GM19023 (cell line): ENCODE measurements at regions not wholly inside any gene's neighbourhood (a gene's known extent, or its start where the extent isn't known, plus 50 kb on each side); places are given as distances from the start of the nearest gene placed in this dataset.

Experiments
- ATAC-seq: cut with Tn5 transposase; IDR thresholded peaks from one replicate; pipeline ENCODE4 v1.9.1; 2021; ENCODE audit warnings: mild to moderate bottlenecking, moderate library complexity; ENCODE audit not compliant: unreplicated experiment

DNA sequence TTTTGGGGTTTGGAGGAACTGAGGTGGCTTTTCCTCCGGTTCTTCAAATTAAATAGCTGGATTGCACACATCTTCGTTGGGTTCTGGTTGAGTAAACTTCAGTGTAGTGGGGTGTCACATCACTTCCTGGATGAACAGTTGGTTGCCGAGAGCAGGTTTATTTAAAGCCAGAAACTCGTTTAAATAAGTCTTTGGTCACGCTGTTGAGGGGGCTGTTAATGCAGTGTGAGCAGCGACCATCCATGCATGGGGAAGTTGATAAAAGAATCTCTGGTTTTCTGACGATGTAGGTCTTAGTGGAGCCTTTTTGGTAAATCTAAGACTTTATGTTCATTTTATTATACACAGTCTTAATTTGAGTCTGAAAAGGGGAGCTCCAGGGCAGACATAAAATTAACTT lies 351.2 kb upstream of the ARGLU1 start:
- no peak for ATAC-seq

- no peak for ATAC-seq
Measured at GRCh38 chr13:106918557-106918860, 350.6 kb upstream of the ARGLU1 start.

DNA sequence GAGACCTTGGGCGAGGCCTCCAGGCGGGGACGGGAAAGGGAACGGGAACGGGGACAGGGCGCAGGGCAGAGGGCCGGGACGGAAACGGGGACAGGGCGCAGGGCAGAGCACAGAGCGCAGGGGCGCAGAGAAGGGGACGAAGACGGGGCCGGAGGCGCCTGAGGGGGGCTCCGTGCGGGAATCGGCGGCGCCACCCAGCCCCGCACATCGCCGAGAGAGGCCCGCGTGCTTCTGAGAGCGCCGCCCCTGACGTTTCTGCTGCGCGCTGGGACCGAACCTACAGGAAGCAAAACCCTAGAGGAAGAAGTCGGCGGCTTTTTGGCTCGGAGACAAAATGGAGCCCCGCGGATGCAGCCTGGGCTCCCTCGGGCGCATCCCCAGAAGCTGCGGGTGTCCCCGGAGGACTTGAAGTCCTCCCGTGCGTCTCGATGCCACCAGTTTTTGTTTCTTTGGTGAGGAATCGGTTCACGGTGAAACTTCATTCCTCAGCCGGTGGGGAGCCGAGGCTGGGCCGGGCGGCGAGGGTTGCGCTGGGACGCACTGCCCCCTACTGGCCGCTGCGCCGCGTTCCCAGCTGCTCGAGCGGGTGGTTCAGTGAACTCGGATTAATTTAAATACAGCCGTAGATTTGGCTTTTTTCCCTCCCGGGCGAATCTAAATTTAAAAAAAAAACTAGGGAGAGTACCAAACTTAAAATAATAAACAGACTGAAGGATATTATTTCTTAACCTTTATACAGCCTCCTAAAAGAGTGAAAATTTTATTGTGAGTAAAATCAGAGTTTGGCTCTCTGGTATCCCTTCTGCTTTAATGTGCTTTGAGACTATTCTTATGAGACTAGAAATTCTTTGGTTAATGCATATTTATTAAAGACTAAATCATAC lies 350.0 kb upstream of the ARGLU1 start:
- ATAC-seq, result peak; percentile 98

DNA sequence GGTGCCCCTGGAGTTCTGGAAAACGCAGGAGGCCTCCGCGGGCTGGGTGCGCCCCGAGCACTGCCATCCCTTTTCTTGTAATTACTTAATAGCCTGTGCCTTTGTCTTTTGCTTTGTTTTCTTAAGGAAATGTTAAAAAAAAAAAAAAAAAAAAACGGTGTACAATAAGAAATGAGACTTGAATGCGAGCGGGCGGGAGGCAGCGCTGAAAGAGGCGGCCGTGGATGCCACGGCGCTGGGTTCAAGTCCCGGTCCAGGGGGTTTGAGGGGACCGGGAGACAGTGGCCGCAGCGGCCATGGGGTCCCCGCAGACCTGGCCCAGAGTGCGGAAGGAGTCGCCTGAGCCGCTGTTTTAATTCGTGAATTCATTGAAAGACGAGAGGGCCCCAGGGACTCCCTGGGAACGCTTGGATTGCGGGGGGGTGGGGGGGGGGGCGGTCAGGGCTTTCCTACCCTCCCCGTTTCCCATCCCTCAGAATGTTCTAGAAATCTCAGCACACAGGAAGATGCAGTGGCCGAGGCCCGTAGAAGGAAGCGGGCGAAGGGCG lies 349.2 kb upstream of the ARGLU1 start:
- peak; percentile 3 for ATAC-seq

DNA sequence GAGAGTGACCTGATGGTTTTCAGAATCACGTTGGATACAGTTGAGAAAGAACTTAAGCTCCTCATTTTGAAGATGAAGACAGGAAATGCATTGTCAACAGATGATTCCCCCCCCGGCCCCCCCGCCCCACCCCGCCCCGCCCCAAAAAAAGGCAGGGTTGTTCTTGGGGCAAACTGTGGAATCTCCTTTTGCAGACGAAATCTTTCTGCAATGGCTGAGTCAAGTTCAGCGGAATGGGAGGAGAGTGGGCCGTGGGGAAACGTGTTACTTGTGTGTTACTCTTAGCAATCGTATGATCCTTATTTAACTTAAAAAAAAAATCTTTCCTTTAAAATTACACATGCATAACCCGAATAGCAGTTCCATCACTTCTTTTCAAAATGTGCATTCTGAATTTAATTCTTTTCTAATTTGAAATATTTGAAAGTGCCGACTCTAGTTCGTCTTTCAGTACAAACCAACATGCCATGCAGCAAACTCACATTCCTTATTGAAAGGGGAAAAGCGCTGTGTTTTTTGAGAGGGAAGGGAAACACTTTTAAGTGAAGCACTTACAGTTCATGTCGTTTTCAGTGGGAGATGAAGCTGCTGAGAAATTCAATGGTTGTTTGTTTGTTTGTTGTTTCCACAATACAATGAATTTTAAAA lies 348.5 kb upstream of the ARGLU1 start:
- ATAC-seq, result no peak

- no peak for ATAC-seq
Measured at GRCh38 chr13:106915146-106915545, 347.2 kb upstream of the ARGLU1 start.

DNA sequence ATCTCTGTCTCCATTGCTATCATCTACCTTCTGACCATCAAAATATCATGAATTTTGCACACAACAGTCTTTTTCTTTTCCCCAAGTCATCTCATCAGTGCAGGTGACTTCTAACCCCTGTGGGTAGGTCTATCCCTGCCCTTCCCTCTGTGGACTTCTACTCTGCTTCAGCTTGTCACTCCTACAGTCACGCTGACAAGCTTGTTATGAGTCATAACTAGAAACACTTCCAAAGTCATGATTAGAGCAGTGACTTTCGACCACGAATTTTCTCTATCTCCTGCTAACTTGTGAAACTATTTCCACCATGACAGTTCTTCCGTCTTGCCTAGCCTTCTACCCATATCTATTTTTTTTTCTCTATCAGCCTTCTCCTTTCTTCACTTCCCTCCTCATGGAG lies 343.7 kb upstream of the ARGLU1 start:
- ATAC-seq, result no peak

DNA sequence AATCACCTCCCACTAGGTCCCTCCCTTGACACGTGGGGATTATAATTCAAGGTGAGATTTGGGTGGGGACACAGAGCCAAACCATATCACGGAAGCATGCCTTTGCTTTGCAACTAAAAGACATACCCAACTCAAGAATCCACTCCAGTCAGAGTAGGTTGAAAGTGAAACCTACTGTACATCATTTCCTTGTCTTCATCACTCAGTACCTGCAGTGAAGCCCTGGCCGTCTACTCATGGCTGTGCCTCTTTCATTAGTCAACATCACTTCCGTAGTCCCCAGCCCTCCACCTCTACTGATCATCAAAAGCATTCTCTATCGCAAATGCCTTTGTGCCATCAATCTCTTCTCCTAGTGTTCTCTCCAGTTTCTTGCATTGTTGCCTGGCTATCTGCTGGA lies 343.1 kb upstream of the ARGLU1 start:
- no peak for ATAC-seq

GRCh38 chr13:106906426-106906996 lies 338.6 kb upstream of the ARGLU1 start:
- ATAC-seq, result no peak

DNA sequence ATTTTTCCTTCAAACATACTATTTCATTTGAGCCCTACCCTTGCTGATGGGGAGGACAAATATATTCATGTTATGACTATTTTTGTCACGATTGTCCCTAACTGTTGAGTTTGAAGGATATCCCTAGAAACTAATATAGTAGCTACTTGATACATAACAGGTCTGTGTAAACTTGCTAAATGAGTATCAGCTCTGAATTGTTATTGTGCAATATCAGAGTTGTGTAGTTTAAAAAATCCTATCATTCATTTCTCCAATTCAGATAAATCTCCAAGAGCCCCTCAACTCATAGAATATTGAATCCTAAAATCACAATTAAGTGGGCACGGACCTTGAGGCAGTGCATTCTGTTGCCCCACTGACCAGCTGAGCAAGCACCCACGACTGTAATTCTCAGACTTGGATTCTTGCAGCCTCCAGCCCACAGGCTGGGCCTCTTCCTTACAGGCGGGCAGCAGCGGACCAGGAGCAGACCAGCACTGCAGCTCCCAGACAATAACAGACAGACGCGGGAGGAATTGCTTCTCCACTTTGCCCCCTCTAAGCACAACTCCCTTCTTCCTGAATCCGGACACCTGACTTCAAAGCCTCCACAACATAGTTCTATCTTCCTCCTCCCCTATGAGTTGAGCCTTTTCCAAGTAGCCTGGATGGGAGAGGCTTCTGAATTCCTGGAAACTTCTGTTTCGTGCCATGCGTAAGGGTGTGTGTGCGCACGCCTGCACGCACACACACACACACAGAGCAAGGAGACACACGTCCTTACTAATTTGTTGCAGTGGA lies 337.6 kb upstream of the ARGLU1 start:
- ATAC-seq, result no peak

DNA sequence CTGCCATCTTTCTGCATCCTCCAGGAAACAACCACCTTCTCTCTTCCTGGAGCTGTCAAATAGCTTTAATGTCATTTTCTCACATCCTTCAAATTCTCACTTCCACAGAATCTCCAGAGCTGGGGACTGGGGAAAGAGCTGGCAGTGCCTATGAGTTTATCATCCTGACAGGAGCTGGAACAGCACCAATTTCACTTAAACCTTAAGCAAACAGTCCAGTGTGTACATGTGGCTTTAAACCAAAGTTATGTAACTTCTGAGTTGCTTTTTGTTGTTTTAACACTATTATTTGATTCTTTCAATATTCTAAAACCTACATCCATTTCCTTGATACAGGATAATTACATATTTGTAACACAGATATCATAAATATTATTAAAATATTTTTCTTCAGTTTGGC lies 331.5 kb upstream of the ARGLU1 start:
- ATAC-seq, result no peak

GRCh38 chr13:106898231-106898630 lies 330.3 kb upstream of the ARGLU1 start:
- ATAC-seq, result no peak

- no peak for ATAC-seq
Measured at GRCh38 chr13:106888148-106888547, 320.2 kb upstream of the ARGLU1 start.

- ATAC-seq, result no peak
Measured at GRCh38 chr13:106887686-106888085, 319.7 kb upstream of the ARGLU1 start.

- no peak for ATAC-seq
Measured at GRCh38 chr13:106883976-106884375, 316.0 kb upstream of the ARGLU1 start.

GRCh38 chr13:106882246-106882645 lies 314.3 kb upstream of the ARGLU1 start:
- ATAC-seq, result no peak

DNA sequence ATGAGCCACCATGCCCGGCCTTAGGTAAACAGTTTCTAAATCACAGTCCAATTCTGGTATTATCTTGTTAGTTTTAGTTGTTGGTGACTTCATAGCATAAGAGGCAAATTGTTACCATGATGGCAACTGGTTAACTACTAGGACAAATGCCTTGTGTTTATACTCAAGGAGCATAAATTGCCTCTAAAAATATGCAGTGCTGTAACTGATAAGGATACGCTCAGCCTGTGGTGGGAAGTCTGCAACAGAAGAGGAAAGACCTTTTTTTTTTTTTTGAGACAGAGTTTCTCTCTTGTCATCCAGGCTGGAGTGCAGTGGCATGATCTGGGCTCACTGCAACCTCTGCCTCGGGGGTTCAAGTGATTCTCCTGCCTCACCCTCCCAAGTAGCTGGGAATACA lies 311.9 kb upstream of the ARGLU1 start:
- no peak for ATAC-seq

DNA sequence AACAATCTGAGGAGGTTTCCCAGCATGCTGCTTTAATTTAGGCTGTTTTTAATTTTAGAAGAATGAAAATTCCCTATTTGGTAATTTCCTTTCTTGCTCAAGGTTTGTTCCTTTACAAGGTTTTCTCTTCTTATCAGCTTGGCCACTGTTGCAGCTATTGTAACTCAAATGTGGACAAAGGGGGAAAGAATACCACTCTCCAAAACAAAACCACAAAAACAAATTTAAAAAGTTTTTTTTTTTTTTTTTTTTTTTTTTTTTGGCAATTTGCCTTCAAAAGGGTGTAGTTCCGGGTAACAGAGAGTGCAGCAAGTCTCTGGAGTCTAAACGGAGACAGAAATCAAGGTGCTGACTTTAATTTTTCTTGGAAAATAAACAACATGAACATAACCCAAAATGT lies 306.4 kb upstream of the ARGLU1 start:
- no peak for ATAC-seq

DNA sequence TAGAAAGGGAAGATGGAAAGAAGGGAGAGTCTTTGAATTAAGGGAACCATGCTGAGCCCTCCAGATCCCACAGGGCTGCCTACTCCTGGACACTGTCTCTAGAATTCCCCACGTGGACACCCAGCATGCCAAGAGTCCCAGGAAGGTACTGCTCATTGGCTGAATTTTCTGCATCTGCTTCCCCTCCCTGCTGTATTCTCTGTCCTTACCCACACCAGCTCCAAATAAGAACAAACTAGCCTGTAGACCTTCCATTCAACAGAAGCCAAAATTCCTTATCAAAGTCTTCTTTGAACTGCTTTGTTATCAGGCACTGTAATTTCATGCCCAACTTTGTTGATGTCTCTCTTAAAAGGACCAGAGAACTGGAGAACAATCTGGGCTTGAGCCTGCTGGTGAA lies 305.9 kb upstream of the ARGLU1 start:
- no peak for ATAC-seq

DNA sequence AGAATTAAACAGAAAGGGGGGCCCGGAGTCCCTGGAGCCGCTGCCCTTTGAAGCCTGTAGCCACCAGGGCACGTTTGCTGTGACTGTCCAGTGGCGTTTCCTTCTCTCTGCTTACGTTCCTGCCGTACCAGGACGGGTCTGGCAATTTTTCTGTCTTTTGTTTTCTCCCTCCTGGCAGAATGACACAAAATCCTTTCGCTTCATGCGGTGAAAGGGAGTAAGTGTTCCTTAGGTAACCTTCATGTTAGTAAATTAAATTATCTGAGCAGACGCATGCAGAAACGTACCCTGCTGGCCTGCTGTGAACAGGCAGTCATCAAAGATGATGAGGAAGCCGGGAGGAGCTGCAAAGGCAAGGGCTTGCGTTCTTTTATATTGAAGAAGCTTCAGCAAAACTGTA lies 299.3 kb upstream of the ARGLU1 start:
- ATAC-seq, result no peak

DNA sequence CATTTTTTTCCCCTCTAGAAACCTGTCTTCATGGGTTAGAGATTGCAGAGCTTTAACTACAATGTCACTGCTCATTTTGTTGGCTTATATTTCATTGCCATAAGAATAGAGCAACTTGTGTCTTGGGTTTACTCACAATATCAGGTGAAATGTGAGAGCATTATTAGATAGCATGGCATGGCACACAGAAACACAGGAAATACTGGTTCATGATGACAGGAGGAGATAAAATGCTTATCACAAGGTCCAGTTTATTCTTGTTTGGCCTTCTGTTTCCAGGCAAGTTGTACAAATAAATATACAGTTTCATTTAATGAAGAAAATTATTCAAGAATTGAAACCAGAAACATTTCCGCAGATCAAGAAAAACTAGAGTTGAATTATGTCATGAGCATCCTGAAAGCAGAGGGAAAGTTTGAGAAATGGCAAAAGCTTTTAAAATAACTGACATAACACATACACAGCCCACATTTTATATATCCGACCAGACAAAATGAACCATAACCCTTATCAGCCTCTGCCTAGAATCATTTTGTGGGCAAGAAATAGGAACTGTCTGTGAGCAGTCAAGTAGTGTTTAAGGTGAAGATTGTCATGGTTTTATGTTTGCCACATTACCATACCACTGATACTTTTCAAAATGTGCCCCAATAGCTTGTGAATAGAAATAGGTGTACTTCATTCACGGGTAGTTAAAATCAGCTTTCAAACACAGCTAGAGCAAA lies 297.9 kb upstream of the ARGLU1 start:
- ATAC-seq, result no peak
